ENCODE measurements at regions not wholly inside any gene's neighbourhood (a gene's known extent, or its start where the extent isn't known, plus 50 kb on each side); places are given as distances from the start of the nearest gene placed in this dataset.
"Not testable (repeated sequence)": the region's sequence is repeated elsewhere in the genome, so short reads cannot be mapped to it uniquely, and the experiment has no call there.

- DNase-seq: no peak
Observed at GRCh38 chr4:174005422-174005821, 278.0 kb downstream of the FBXO8 start.

DNA sequence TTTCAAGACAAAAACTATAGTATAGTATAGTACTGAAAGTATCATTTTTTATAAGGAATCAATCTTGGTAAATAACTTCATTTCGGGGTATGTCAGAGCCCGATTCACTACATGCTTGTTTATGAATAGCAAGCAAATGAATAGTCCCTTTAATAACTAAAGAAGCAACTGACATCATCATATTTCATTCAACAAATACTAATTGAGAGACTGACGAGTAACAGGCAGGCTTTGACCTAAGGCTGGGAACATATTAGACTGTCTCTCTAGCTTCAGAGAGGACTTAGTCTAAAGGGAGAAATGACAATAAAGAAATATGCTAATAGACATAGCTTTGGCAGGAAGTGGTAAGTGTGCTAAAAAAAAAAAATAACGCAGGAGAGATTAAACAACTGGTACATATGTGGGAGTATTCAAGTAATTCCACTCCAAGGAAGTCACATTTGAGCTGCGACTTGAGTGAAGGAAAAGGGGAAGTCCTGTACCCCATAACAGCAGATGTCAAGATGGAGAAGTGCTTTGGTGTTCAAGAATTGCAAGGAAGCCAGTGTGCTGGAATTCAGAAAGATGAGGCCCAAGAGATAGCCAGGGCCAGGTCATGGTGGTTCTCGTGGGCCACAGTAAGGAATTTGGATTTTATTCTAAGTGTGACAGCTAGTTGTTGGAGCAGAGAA lies 284.9 kb downstream of the FBXO8 start:
- no peak for DNase-seq

GRCh38 chr4:173995779-173996178 lies 287.7 kb downstream of the FBXO8 start:
- not testable (repeated sequence) for DNase-seq

GRCh38 chr4:173991814-173992213 lies 291.7 kb downstream of the FBXO8 start:
- no peak for DNase-seq

DNA sequence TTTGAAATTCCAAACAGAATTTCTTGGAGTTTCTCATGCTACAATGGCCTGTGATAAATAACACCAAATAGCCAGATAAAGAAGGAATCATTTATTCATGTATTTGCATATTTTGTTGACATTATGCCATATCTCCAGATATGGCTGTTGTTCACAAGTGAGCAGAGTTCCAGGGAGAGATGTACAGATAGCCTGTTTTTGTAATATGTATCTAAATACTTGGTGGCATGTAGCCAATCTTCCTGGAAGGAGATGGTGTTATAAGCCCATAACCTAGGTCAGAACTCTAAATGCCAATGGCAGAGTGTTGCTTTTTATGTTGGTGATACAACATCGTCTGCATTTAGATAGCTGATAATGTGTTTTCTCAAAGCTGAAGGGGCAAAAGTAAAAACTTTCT lies 292.2 kb downstream of the FBXO8 start:
- no peak for DNase-seq

DNA sequence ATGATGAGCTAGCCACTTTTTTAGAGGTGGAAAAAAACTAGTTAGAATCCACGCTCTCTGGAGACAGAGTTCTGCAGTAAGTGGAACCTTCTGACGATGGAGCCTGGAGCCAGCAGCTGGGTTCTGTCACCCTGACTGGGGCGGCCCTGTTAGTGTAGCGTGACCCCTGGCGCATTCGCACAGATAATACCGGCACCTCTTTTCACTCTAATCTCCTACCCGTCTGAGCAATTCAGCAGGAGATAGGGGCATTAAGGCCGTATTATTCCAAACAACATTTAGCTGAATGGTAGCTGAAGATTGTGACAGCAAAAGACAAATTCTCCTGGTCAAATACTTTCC lies 292.6 kb downstream of the FBXO8 start:
- no peak for DNase-seq

- DNase-seq: no peak
Observed at GRCh38 chr4:173990126-173990868, 293.2 kb downstream of the FBXO8 start.

- DNase-seq: not testable (repeated sequence)
Observed at GRCh38 chr4:173963523-173963922, 319.9 kb downstream of the FBXO8 start.

DNA sequence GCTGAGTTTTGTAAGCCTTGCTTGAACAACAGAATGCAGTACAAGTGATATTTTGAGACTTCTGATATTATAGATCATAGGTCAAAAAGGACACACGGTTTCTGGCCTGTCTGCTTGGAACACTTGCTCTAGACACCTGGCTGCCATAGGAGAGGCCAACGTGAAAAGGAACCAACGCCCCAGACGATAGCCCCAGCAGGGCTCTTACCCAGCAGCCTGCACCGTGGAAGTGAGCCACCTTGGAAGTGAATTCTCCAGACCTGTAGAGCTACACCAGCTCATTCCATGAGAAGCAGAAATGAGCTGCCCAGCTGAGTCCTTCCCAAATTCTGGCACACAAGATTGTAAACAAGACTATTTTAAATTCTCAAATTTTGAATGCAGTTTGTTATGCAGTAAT lies 323.1 kb downstream of the FBXO8 start:
- DNase-seq: no peak

DNA sequence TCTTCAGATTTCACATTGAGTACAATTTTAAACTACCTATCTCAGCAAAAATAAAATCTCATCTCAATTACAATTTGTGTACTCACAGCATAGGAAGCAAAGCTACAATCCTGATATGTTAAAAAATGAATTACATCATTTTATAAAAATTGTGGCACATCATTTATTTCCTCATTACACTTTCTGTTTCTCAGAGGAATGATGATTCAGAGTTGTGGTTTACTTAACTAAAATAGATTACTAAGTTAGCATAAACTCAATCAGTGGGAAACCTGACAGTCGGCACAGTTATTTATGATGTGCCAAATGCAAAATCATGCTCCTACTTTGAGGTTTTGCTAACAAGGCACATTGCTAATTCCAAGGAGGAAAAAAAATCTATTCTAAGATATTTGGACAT lies 325.0 kb downstream of the FBXO8 start:
- DNase-seq: no peak

DNA sequence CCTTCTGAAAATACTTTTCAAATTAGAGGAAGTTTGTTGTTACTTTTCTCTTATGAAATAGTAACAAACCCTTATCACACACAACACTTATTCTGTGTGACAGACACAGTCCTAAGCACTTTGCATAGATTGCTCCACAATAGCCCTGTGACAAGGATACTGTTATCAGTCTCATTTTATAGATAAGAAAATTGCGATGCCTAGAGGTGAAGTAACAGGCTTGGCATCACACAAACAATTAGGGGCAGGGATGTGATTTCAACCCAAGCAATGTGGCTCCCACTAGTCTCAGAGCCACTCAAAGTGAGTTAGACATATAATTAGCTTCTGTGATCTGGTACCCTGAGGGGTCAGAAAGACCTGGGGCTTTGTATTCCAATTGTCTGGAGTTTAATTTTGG lies 339.9 kb downstream of the FBXO8 start:
- no peak for DNase-seq

DNA sequence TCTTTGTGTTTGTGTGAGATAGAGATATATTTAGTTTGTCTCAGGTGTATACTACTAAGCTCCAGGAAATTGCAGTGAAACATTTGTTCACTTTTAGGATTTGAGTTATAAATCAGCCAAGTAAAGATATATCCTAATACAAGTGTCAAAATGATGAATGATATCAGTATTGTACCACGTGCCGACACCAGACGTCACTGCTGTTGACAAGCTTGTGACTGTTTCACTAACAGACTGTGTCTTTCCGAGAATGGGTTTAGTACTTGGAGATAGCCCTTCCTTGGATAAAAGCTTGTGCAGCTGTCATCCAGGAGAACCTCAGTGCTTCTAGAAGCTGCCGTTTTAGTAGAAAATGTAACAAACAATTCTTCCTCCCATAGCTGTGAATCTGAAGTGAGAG lies 343.3 kb downstream of the FBXO8 start:
- DNase-seq: no peak

DNA sequence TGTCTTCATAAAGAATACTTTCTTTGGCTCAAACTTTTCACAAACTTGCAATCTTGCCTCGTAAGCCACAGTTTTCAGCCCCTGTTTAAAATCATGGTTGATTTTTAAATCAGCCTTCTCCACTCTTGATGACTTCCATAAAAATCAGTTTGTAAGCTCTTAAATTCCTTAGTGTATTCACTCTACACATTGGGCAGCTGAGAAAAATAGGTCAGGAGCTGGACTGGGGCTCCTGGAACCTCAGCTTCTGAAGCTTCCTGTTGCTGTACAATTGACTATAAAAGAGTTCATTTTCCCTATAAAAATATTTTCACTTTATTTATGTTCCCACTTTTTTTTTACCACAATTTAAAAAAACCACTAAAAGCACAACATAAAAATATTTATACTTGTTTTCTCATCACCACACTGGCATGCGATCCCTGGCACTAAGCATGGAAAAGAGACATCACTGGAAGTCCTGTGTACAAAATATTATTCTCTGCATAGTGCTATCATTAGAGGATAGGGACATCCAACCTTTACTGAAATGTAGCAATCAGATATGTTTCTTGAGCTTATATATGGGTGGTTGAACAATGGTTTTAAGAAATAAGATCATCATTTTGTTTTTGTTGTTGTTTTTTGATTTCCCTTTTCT lies 345.7 kb downstream of the FBXO8 start:
- no peak for DNase-seq

DNA sequence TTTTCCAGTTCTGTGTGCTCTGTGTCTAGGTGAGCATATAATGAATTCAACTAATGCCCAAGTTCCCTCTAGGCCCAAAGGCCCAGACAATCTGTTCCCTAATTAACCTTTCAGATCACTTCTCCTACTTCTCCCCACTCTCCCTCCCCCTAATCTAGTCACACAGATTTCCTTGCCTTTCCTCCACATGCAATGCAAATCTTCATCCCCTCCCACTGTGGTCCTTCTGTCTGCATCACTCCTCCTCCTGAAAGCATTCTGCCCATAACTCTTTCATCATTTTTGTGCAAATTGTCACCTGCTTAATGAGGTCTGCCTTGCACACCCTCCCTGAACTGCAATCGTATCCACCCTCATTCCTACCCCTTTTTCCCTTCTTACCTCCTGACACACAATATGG lies 346.6 kb downstream of the FBXO8 start:
- no peak for DNase-seq

- DNase-seq: no peak
Observed at GRCh38 chr4:173935622-173936405, 347.7 kb downstream of the FBXO8 start.

- DNase-seq: no peak
Observed at GRCh38 chr4:173934933-173935620, 348.4 kb downstream of the FBXO8 start.

DNA sequence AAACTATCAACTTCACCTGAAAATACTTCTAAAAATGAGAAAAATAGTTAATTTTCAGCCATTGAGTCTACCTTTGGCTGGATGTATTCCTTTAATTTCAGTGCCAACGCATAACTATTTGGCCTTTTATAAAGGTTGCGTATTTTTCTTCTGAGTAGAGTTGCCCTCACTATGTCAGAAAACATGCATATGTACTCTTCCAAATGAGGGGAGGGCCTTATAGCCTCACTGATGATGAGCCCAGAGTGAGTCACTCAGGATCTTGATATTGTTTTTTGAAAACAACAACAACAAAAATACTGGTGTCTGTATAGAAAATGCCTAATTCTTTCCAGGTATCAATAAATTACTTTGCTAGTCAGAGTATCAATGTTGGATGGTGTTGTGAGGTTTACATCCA lies 349.3 kb downstream of the FBXO8 start:
- DNase-seq: no peak

- no peak for DNase-seq
Observed at GRCh38 chr4:173932701-173933100, 350.8 kb downstream of the FBXO8 start.

DNA sequence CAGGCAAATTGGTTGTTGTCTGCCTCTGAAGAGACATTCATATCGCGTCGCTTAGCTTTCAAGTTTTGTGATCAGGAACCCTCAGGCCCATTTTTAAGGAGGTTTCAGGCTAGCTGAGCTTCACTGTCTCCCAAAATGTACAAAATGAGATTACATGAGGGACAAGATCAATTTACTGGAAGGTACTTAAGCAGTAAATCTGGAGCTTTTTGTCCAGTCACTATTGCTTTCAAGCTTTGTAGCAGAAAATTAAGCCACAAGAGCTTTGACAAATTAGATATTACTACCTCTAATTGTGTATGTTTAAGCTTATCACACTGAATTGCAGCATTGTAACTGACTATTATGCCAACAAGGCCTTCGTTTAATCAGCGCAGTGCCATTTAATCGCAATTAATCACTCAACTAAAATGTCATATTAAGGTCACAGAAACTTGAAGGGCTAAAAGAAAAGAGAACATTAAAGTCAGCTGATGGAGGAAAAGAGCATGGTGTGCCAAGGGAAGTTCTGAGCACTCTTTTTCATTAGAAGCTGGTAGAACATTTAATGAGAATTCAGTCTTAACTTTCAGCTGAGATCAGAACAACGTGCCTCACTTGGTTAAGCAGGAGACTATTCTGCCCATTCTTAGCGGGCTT lies 353.0 kb downstream of the FBXO8 start:
- no peak for DNase-seq

GRCh38 chr4:173929921-173930320 lies 353.5 kb downstream of the FBXO8 start:
- DNase-seq: no peak

- DNase-seq: no peak
Observed at GRCh38 chr4:173924561-173924960, 358.9 kb downstream of the FBXO8 start.

DNA sequence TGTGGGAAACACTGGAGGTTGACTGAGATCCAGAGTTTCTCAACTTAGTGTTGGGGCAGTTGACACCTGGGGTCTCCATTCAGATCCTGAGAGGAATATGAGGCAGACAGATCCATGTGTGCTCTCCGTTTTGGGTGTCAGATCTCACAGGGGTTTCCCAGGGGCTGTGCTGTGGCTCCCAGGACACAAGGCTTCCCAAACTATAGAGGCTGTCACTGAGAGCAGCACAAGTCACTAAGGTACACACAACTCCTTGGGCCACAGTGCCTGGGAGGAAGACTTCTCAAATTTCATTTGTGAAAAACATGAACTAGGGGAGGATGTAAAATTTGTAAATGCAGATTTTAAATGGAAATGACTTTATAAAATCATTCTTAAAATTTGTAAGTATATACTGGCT lies 363.6 kb downstream of the FBXO8 start:
- no peak for DNase-seq

Data from CD4-positive, alpha-beta T cell treated with Interleukin-17A for 4 hours (primary cell).